Sigmoid colon (tissue), 4 donors: ENCODE measurements at regions not wholly inside any gene's neighbourhood (a gene's known extent, or its start where the extent isn't known, plus 50 kb on each side); places are given as distances from the start of the nearest gene placed in this dataset.

ENCODE experiments used
- CTCF ChIP-seq, 4 experiments: fragments of 450-650 bp in 3 of 4; fragments of 200-600 bp in 1 of 4; IDR thresholded peaks; one replicate each; pipeline ENCODE4 v1.5.1; 2016 to 2019; ENCODE audit warnings: antibody characterized with exemption in 4 of 4, mild to moderate bottlenecking in 3 of 4, moderate library complexity in 2 of 4
- EP300 ChIP-seq, 4 donors: sonication (generic); formaldehyde crosslinking; IDR thresholded peaks; one replicate each; pipeline ENCODE4 v1.6.1; 2017; ENCODE audit warnings: antibody characterized with exemption in 4 of 4
- POLR2AphosphoS5 ChIP-seq, 4 donors: sonication (generic); formaldehyde crosslinking; IDR thresholded peaks; one replicate each; pipeline ENCODE4 v1.6.1; 2017; ENCODE audit warnings: antibody characterized with exemption in 4 of 4

GRCh38 chr3:56977561-56977889, 82.9 kb upstream of the SPATA12 start:
- TF ChIP-seq CTCF (IDR thresholded peaks at IDR 0.05) (no peak), EP300 (IDR thresholded peaks at IDR 0.05) (no peak), POLR2AphosphoS5 (IDR thresholded peaks at IDR 0.05) (no peak)
